GM19438 (cell line): ENCODE measurements at regions not wholly inside any gene's neighbourhood (a gene's known extent, or its start where the extent isn't known, plus 50 kb on each side); places are given as distances from the start of the nearest gene placed in this dataset.
"Not testable (repeated sequence)": the region's sequence is repeated elsewhere in the genome, so short reads cannot be mapped to it uniquely, and the experiment has no call there.

Experiments
- ATAC-seq: cut with Tn5 transposase; IDR thresholded peaks from one replicate; pipeline ENCODE4 v1.9.1; 2021; ENCODE audit warnings: low read depth; ENCODE audit not compliant: unreplicated experiment

GRCh38 chr13:56501750-56502149, 639.0 kb upstream of the PRR20A start:
- ATAC-seq = no peak

- no peak for ATAC-seq
Measured at GRCh38 chr13:56510836-56511235, 629.9 kb upstream of the PRR20A start.

GRCh38 chr13:56512336-56512735, 628.4 kb upstream of the PRR20A start:
- not testable (repeated sequence) for ATAC-seq

GRCh38 chr13:56515441-56515840, 625.3 kb upstream of the PRR20A start:
- ATAC-seq = no peak

- no peak for ATAC-seq
Measured at GRCh38 chr13:56528040-56528790, 612.5 kb upstream of the PRR20A start.

GRCh38 chr13:56530096-56530495, 610.6 kb upstream of the PRR20A start:
- no peak for ATAC-seq

- ATAC-seq = not testable (repeated sequence)
Measured at GRCh38 chr13:56547921-56548320, 592.8 kb upstream of the PRR20A start.

GRCh38 chr13:56558698-56559320, 581.9 kb upstream of the PRR20A start:
- no peak for ATAC-seq

- no peak for ATAC-seq
Measured at GRCh38 chr13:56561327-56561726, 579.4 kb upstream of the PRR20A start.

- ATAC-seq = no peak
Measured at GRCh38 chr13:56563663-56564062, 577.1 kb upstream of the PRR20A start.

GRCh38 chr13:56586976-56587375, 553.7 kb upstream of the PRR20A start:
- ATAC-seq = no peak

- no peak for ATAC-seq
Measured at GRCh38 chr13:56615572-56615971, 525.1 kb upstream of the PRR20A start.

- ATAC-seq = no peak
Measured at GRCh38 chr13:56622840-56623239, 517.9 kb upstream of the PRR20A start.

GRCh38 chr13:56628886-56629285, 511.8 kb upstream of the PRR20A start:
- not testable (repeated sequence) for ATAC-seq

GRCh38 chr13:56631060-56631459, 509.7 kb upstream of the PRR20A start:
- ATAC-seq = not testable (repeated sequence)

GRCh38 chr13:56653043-56653442, 487.7 kb upstream of the PRR20A start:
- no peak for ATAC-seq

- no peak for ATAC-seq
Measured at GRCh38 chr13:56659041-56659471, 481.7 kb upstream of the PRR20A start.

- ATAC-seq = no peak
Measured at GRCh38 chr13:56670563-56670962, 470.2 kb upstream of the PRR20A start.

- no peak for ATAC-seq
Measured at GRCh38 chr13:56681404-56681803, 459.3 kb upstream of the PRR20A start.

- no peak for ATAC-seq
Measured at GRCh38 chr13:56687131-56687530, 453.6 kb upstream of the PRR20A start.

- ATAC-seq = no peak
Measured at GRCh38 chr13:56697011-56697410, 443.7 kb upstream of the PRR20A start.

- ATAC-seq = no peak
Measured at GRCh38 chr13:56700324-56700723, 440.4 kb upstream of the PRR20A start.
